ENCODE measurements at regions not wholly inside any gene's neighbourhood (a gene's known extent, or its start where the extent isn't known, plus 50 kb on each side); places are given as distances from the start of the nearest gene placed in this dataset.

- Histone ChIP-seq H3K27me3 (no peaks in the 10 kb centered on the region), H3K36me3 (no peaks in the 10 kb centered on the region), H3K27ac (no peak overlapping the region), H3K4me3 (no peak overlapping the region), H3K9me3 (no peaks in the 10 kb centered on the region), H3K4me1 (no peaks in the 10 kb centered on the region)
- intact Hi-C loops (cut with DNase I): no loop called here
- no peak for TF ChIP-seq CTCF (IDR thresholded peaks at IDR 0.05)
- no peak for ATAC-seq
- DNase-seq: no peak
- no peak for FAIRE-seq
- WGBS, 2 donors: 79 to 80% methylated on average over 5 of the region's 5 CpGs
Observed at GRCh38 chr20:24059174-24059573, 70.6 kb upstream of the GGTLC1 start.

- intact Hi-C loops (cut with DNase I): no loop called here
- Histone ChIP-seq H3K9me3 (no peaks in the 10 kb centered on the region), H3K4me3 (no peak overlapping the region), H3K36me3 (no peaks in the 10 kb centered on the region), H3K4me1 (no peaks in the 10 kb centered on the region), H3K27me3 (no peaks in the 10 kb centered on the region), H3K27ac (no peak overlapping the region)
- TF ChIP-seq CTCF (IDR thresholded peaks at IDR 0.05): no peak
- DNase-seq (no peak), FAIRE-seq (no peak), ATAC-seq (no peak)
- WGBS, 2 donors: 58 to 69% methylated on average over 1 of the region's 1 CpG
Observed at GRCh38 chr20:24056491-24056890, 67.9 kb upstream of the GGTLC1 start.

- FAIRE-seq (no peak), DNase-seq (no peak), ATAC-seq (no peak)
- H3K4me3 ChIP-seq: no peak overlapping the region
- no peaks in the 10 kb centered on the region for H3K9me3 ChIP-seq
- no peak overlapping the region for H3K27ac ChIP-seq
- H3K4me1 ChIP-seq: no peaks in the 10 kb centered on the region
- no peak for TF ChIP-seq CTCF (IDR thresholded peaks at IDR 0.05)
- WGBS, 2 donors: 80 to 89% methylated on average over 22 to 23 of the region's 23 CpGs
- no peaks in the 10 kb centered on the region for H3K27me3 ChIP-seq
- intact Hi-C loops (cut with DNase I): no loop called here
- H3K36me3 ChIP-seq: no peaks in the 10 kb centered on the region
Observed at GRCh38 chr20:24052599-24053275, 64.2 kb upstream of the GGTLC1 start.

- intact Hi-C loops (cut with DNase I): no loop called here
- TF ChIP-seq CTCF (IDR thresholded peaks at IDR 0.05): no peak
- 34 to 47% methylated on average over 2 of the region's 2 CpGs for WGBS, 2 donors
Observed at GRCh38 chr20:24051160-24051559, 62.6 kb upstream of the GGTLC1 start.

GRCh38 chr20:24050119-24050518, 61.5 kb upstream of the GGTLC1 start:
- H3K4me3 ChIP-seq: no peak overlapping the region
- 69 to 73% methylated on average over 3 of the region's 3 CpGs for WGBS, 2 donors
- no peak for DNase-seq
- no peaks in the 10 kb centered on the region for H3K36me3 ChIP-seq
- no peaks in the 10 kb centered on the region for H3K4me1 ChIP-seq
- H3K9me3 ChIP-seq: no peaks in the 10 kb centered on the region
- no peaks in the 10 kb centered on the region for H3K27me3 ChIP-seq
- intact Hi-C loops (cut with DNase I): no loop called here
- ATAC-seq: no peak
- no peak for FAIRE-seq
- no peak overlapping the region for H3K27ac ChIP-seq
- TF ChIP-seq CTCF (IDR thresholded peaks at IDR 0.05): no peak

More at GRCh38 chr20:24051160-24051559, 62.6 kb upstream of the GGTLC1 start:
- H3K9me3 ChIP-seq: no peaks in the 10 kb centered on the region
- DNase-seq (no peak), FAIRE-seq (no peak), ATAC-seq (no peak)
- H3K36me3 ChIP-seq: no peaks in the 10 kb centered on the region
- no peak overlapping the region for H3K27ac ChIP-seq
- no peak overlapping the region for H3K4me3 ChIP-seq
- no peaks in the 10 kb centered on the region for H3K4me1 ChIP-seq
- no peaks in the 10 kb centered on the region for H3K27me3 ChIP-seq
